NB4 (cell line): ENCODE measurements at regions not wholly inside any gene's neighbourhood (a gene's known extent, or its start where the extent isn't known, plus 50 kb on each side); places are given as distances from the start of the nearest gene placed in this dataset.

Source experiments
- CTCF ChIP-seq: IDR thresholded peaks from one replicate; pipeline ENCODE4 v1.5.1; 2012; ENCODE audit warnings: low read depth, low read length
- POLR2A ChIP-seq: IDR thresholded peaks from 2 replicates; pipeline ENCODE4 v1.6.1; 2011; ENCODE audit warnings: mild to moderate bottlenecking; ENCODE audit not compliant: insufficient read length; ENCODE audit errors: extremely low read depth

DNA sequence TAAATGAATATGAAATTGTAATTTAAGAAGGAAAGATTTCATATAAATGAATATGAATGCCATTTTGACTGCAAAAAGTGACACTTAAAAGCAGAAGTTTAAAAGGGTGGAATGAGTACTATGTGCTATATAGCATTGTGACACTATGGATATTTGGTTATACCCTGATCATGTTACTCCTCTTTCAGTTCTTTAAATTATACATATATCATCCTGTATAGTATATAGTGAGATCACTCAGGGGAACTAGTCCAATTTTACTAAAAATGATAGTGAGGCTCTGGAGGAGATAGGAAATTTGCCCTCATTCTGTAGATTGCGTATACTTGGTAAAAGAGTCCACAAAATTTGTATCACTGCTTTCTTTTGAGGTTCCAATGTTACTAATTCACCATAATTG lies 155.7 kb upstream of the BTG1 start:
- TF ChIP-seq CTCF (no peak), POLR2A (no peak)
